ENCODE measurements at regions not wholly inside any gene's neighbourhood (a gene's known extent, or its start where the extent isn't known, plus 50 kb on each side); places are given as distances from the start of the nearest gene placed in this dataset.

GRCh38 chr16:65758620-65759019, 607.9 kb upstream of the CDH5 start:
- DNase-seq (ENCODE audit: low spot score in 2 of 2) (no peak), ATAC-seq (ENCODE audit: low read depth) (no peak)
- Mint-ChIP-seq H3K4me3 (no peak overlapping the region), H3K36me3 (no peaks in the 10 kb centered on the region), H3K9me3 (peaks cover 3% of the 10 kb centered on the region), H3K27ac (no peak overlapping the region), H3K27me3 (peaks cover 2% of the 10 kb centered on the region), H3K4me1 (no peaks in the 10 kb centered on the region)

- H3K27ac Mint-ChIP-seq: no peak overlapping the region
- peaks cover 3% of the 10 kb centered on the region for H3K9me3 Mint-ChIP-seq
- H3K27me3 Mint-ChIP-seq: peaks cover 2% of the 10 kb centered on the region
- ATAC-seq (ENCODE audit: low read depth) (no peak), DNase-seq (ENCODE audit: low spot score in 2 of 2) (no peak)
- H3K4me1 Mint-ChIP-seq: no peaks in the 10 kb centered on the region
- no peaks in the 10 kb centered on the region for H3K36me3 Mint-ChIP-seq
- no peak overlapping the region for H3K4me3 Mint-ChIP-seq
Measured at GRCh38 chr16:65757064-65757463, 609.4 kb upstream of the CDH5 start.

- no peak for ATAC-seq (ENCODE audit: low read depth)
- no peaks in the 10 kb centered on the region for H3K4me1 Mint-ChIP-seq
Measured at GRCh38 chr16:65756163-65756562, 610.3 kb upstream of the CDH5 start.

GRCh38 chr16:65754820-65755691, 611.4 kb upstream of the CDH5 start:
- no peak for DNase-seq (ENCODE audit: low spot score in 2 of 2)
- H3K4me3 Mint-ChIP-seq: no peak overlapping the region
- H3K36me3 Mint-ChIP-seq: no peaks in the 10 kb centered on the region
- ATAC-seq (ENCODE audit: low read depth): no peak
- peaks cover 2% of the 10 kb centered on the region for H3K27me3 Mint-ChIP-seq
- H3K4me1 Mint-ChIP-seq: no peaks in the 10 kb centered on the region
- H3K27ac Mint-ChIP-seq: no peak overlapping the region
- peaks cover 3% of the 10 kb centered on the region for H3K9me3 Mint-ChIP-seq

More at GRCh38 chr16:65756163-65756562, 610.3 kb upstream of the CDH5 start:
- Mint-ChIP-seq H3K4me3 (no peak overlapping the region), H3K9me3 (peaks cover 3% of the 10 kb centered on the region), H3K27ac (no peak overlapping the region), H3K27me3 (peaks cover 2% of the 10 kb centered on the region), H3K36me3 (no peaks in the 10 kb centered on the region)
- DNase-seq (ENCODE audit: low spot score in 2 of 2): no peak

GRCh38 chr16:65752522-65752844, 614.0 kb upstream of the CDH5 start:
- H3K27me3 Mint-ChIP-seq: peaks cover 5% of the 10 kb centered on the region
- no peak overlapping the region for H3K27ac Mint-ChIP-seq
- no peaks in the 10 kb centered on the region for H3K36me3 Mint-ChIP-seq
- H3K9me3 Mint-ChIP-seq: peaks cover 5% of the 10 kb centered on the region
- DNase-seq (ENCODE audit: low spot score in 2 of 2) (no peak), ATAC-seq (ENCODE audit: low read depth) (no peak)
- H3K4me3 Mint-ChIP-seq: no peak overlapping the region
- no peaks in the 10 kb centered on the region for H3K4me1 Mint-ChIP-seq

GRCh38 chr16:65751622-65752521, 614.6 kb upstream of the CDH5 start:
- no peaks in the 10 kb centered on the region for H3K4me1 Mint-ChIP-seq
- DNase-seq (ENCODE audit: low spot score in 2 of 2): no peak
- ATAC-seq (ENCODE audit: low read depth): no peak
- peaks cover 5% of the 10 kb centered on the region for H3K9me3 Mint-ChIP-seq
- no peak overlapping the region for H3K27ac Mint-ChIP-seq
- no peak overlapping the region for H3K4me3 Mint-ChIP-seq
- no peaks in the 10 kb centered on the region for H3K36me3 Mint-ChIP-seq
- peaks cover 5% of the 10 kb centered on the region for H3K27me3 Mint-ChIP-seq

GRCh38 chr16:65749506-65749905, 617.0 kb upstream of the CDH5 start:
- Mint-ChIP-seq H3K36me3 (no peaks in the 10 kb centered on the region), H3K9me3 (peaks cover 5% of the 10 kb centered on the region), H3K4me1 (no peaks in the 10 kb centered on the region), H3K4me3 (no peak overlapping the region), H3K27ac (no peak overlapping the region), H3K27me3 (peaks cover 5% of the 10 kb centered on the region)
- DNase-seq (ENCODE audit: low spot score in 2 of 2) (no peak), ATAC-seq (ENCODE audit: low read depth) (no peak)

- Mint-ChIP-seq H3K4me1 (no peaks in the 10 kb centered on the region), H3K27ac (no peak overlapping the region), H3K36me3 (no peaks in the 10 kb centered on the region), H3K4me3 (no peak overlapping the region), H3K9me3 (peaks cover 5% of the 10 kb centered on the region), H3K27me3 (peaks cover 3% of the 10 kb centered on the region)
- ATAC-seq (ENCODE audit: low read depth) (no peak), DNase-seq (ENCODE audit: low spot score in 2 of 2) (no peak)
Measured at GRCh38 chr16:65746941-65747340, 619.5 kb upstream of the CDH5 start.

- Mint-ChIP-seq H3K4me3 (no peak overlapping the region), H3K9me3 (peaks cover 5% of the 10 kb centered on the region), H3K27me3 (peaks cover 3% of the 10 kb centered on the region), H3K36me3 (no peaks in the 10 kb centered on the region), H3K27ac (no peak overlapping the region), H3K4me1 (no peaks in the 10 kb centered on the region)
- ATAC-seq (ENCODE audit: low read depth): no peak
- no peak for DNase-seq (ENCODE audit: low spot score in 2 of 2)
Measured at GRCh38 chr16:65745201-65745708, 621.2 kb upstream of the CDH5 start.

- Mint-ChIP-seq H3K9me3 (peaks cover 6% of the 10 kb centered on the region), H3K36me3 (no peaks in the 10 kb centered on the region), H3K27me3 (no peaks in the 10 kb centered on the region), H3K27ac (no peak overlapping the region), H3K4me1 (no peaks in the 10 kb centered on the region), H3K4me3 (no peak overlapping the region)
- DNase-seq (ENCODE audit: low spot score in 2 of 2): no peak
- no peak for ATAC-seq (ENCODE audit: low read depth)
Measured at GRCh38 chr16:65744401-65744800, 622.1 kb upstream of the CDH5 start.

- ATAC-seq (ENCODE audit: low read depth) (no peak), DNase-seq (ENCODE audit: low spot score in 2 of 2) (no peak)
- Mint-ChIP-seq H3K27me3 (no peaks in the 10 kb centered on the region), H3K36me3 (no peaks in the 10 kb centered on the region), H3K9me3 (peaks cover 7% of the 10 kb centered on the region), H3K4me3 (no peak overlapping the region), H3K27ac (no peak overlapping the region), H3K4me1 (no peaks in the 10 kb centered on the region)
Measured at GRCh38 chr16:65743558-65743957, 621.7 kb upstream of the CDH11 start.

- no peaks in the 10 kb centered on the region for H3K27me3 Mint-ChIP-seq
- H3K9me3 Mint-ChIP-seq: peaks cover 7% of the 10 kb centered on the region
- H3K4me1 Mint-ChIP-seq: no peaks in the 10 kb centered on the region
- no peak overlapping the region for H3K4me3 Mint-ChIP-seq
- no peak for DNase-seq (ENCODE audit: low spot score in 2 of 2)
- H3K27ac Mint-ChIP-seq: no peak overlapping the region
- H3K36me3 Mint-ChIP-seq: no peaks in the 10 kb centered on the region
- no peak for ATAC-seq (ENCODE audit: low read depth)
Measured at GRCh38 chr16:65740711-65741110, 618.8 kb upstream of the CDH11 start.

GRCh38 chr16:65739518-65739917, 617.7 kb upstream of the CDH11 start:
- no peak overlapping the region for H3K27ac Mint-ChIP-seq
- no peaks in the 10 kb centered on the region for H3K36me3 Mint-ChIP-seq
- H3K27me3 Mint-ChIP-seq: no peaks in the 10 kb centered on the region
- H3K9me3 Mint-ChIP-seq: peaks cover 7% of the 10 kb centered on the region
- no peak for DNase-seq (ENCODE audit: low spot score in 2 of 2)
- no peaks in the 10 kb centered on the region for H3K4me1 Mint-ChIP-seq
- no peak overlapping the region for H3K4me3 Mint-ChIP-seq
- ATAC-seq (ENCODE audit: low read depth): no peak

- H3K27me3 Mint-ChIP-seq: no peaks in the 10 kb centered on the region
- H3K36me3 Mint-ChIP-seq: no peaks in the 10 kb centered on the region
- H3K4me1 Mint-ChIP-seq: no peaks in the 10 kb centered on the region
- H3K27ac Mint-ChIP-seq: no peak overlapping the region
- ATAC-seq (ENCODE audit: low read depth) (no peak), DNase-seq (ENCODE audit: low spot score in 2 of 2) (no peak)
- H3K9me3 Mint-ChIP-seq: peaks cover 4% of the 10 kb centered on the region
- no peak overlapping the region for H3K4me3 Mint-ChIP-seq
Measured at GRCh38 chr16:65737831-65738230, 616.0 kb upstream of the CDH11 start.
